ENCODE measurements at regions not wholly inside any gene's neighbourhood (a gene's known extent, or its start where the extent isn't known, plus 50 kb on each side); places are given as distances from the start of the nearest gene placed in this dataset.

DNA sequence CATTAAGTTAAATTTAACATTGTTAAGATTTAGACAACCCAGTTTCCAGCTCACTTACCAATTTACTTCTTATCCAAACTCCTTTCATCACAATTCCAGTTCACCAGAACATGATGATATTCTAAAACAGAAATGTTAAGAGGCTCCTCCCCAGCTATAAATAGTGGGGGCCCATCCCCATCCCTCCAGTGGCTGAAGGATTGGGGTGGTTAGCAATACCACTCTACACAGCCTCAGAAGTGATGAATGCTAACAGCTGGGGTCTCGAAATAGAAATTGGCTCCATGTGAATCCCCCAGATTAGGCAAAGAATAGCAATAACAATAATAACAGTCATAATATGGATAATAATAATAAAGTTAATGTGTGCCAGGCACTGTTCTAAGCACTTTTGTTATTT lies 97.9 kb upstream of the NCAM1 start:
- TF ChIP-seq POLR2AphosphoS5 (IDR thresholded peaks at IDR 0.05; ENCODE audit: low read depth, low read length) (no peak), POU2F2 (IDR thresholded peaks at IDR 0.05; ENCODE audit: low read depth, low read length) (no peak), POLR2A (IDR thresholded peaks at IDR 0.05; ENCODE audit: low read depth, low read length) (no peak)

All from GM12891 (cell line).